C4-2B (cell line): ENCODE measurements at regions not wholly inside any gene's neighbourhood (a gene's known extent, or its start where the extent isn't known, plus 50 kb on each side); places are given as distances from the start of the nearest gene placed in this dataset.

Source experiments
- CTCF ChIP-seq: fragments of 450-650 bp; conservative IDR thresholded peaks from 2 replicates; pipeline ENCODE4 v1.5.1; 2017; ENCODE audit warnings: mild to moderate bottlenecking
- ZFX ChIP-seq: fragments of 450-650 bp; IDR thresholded peaks from 2 replicates; pipeline ENCODE4 v1.6.1; 2017

GRCh38 chr16:86883583-86884389 lies 305.4 kb downstream of the FOXL1 start:
- TF ChIP-seq CTCF (no peak), ZFX (no peak)
